SK-N-SH treated with all-trans-retinoic acid at 6 μM for 48 hours (cell line): ENCODE measurements at regions not wholly inside any gene's neighbourhood (a gene's known extent, or its start where the extent isn't known, plus 50 kb on each side); places are given as distances from the start of the nearest gene placed in this dataset.

ENCODE experiments used
- ATAC-seq: fragments of 200-7000 bp; cut with Tn5 transposase; 3 replicates; pipeline ENCODE4 v1.9.1; 2020; ENCODE audit warnings: mild to moderate bottlenecking, moderate library complexity
- ARNTL ChIP-seq: fragments of 450-650 bp; formaldehyde crosslinking; IDR thresholded peaks from 2 replicates; pipeline ENCODE4 v1.5.0; 2020; ENCODE audit warnings: low read depth, mild to moderate bottlenecking, moderate library complexity, borderline replicate concordance
- BACH2 ChIP-seq: fragments of 250-450 bp; sonication (Bioruptor Pico); IDR thresholded peaks from 2 replicates; pipeline ENCODE4 v1.9.0; 2021; ENCODE audit warnings: mild to moderate bottlenecking, borderline replicate concordance
- CREB5 ChIP-seq: fragments of 250-450 bp; sonication (Bioruptor Pico); IDR thresholded peaks from 2 replicates; pipeline ENCODE4 v1.5.1; 2020; ENCODE audit warnings: low read depth, mild to moderate bottlenecking, moderate library complexity
- CSDC2 ChIP-seq: fragments of 250-450 bp; sonication (Bioruptor Pico); IDR thresholded peaks from 2 replicates; pipeline ENCODE4 v1.5.0; 2020; ENCODE audit warnings: mild to moderate bottlenecking, moderate library complexity
- ESRRG ChIP-seq: fragments of 250-450 bp; sonication (Bioruptor Pico); IDR thresholded peaks from 2 replicates; pipeline ENCODE4 v1.6.1; 2021; ENCODE audit warnings: mild to moderate bottlenecking
- GLIS3 ChIP-seq: fragments of 250-450 bp; sonication (Bioruptor Pico); IDR thresholded peaks from 2 replicates; pipeline ENCODE4 v1.5.0; 2020; ENCODE audit warnings: mild to moderate bottlenecking, moderate library complexity
- OSR1 ChIP-seq: fragments of 250-450 bp; sonication (Bioruptor Pico); IDR thresholded peaks from 2 replicates; pipeline ENCODE4 v1.8.0; 2022; ENCODE audit warnings: moderate library complexity, mild to moderate bottlenecking, inconsistent platforms
- PATZ1 ChIP-seq: fragments of 250-450 bp; sonication (Bioruptor Pico); IDR thresholded peaks from 2 replicates; pipeline ENCODE4 v1.8.0; 2020; ENCODE audit warnings: mild to moderate bottlenecking, moderate library complexity, borderline replicate concordance
- PPARA ChIP-seq: fragments of 250-450 bp; sonication (Bioruptor Pico); IDR thresholded peaks from 2 replicates; pipeline ENCODE4 v1.5.0; 2020; ENCODE audit warnings: mild to moderate bottlenecking, borderline replicate concordance
- SNAI2 ChIP-seq: fragments of 250-450 bp; sonication (Bioruptor Pico); IDR thresholded peaks from 2 replicates; pipeline ENCODE4 v1.5.0; 2020; ENCODE audit warnings: mild to moderate bottlenecking, moderate library complexity
- TOX ChIP-seq: fragments of 250-450 bp; sonication (Bioruptor Pico); IDR thresholded peaks from 2 replicates; pipeline ENCODE4 v1.8.0; 2021; ENCODE audit warnings: mild to moderate bottlenecking, moderate library complexity, borderline replicate concordance
- ZFP3 ChIP-seq: fragments of 250-450 bp; sonication (Bioruptor Pico); IDR thresholded peaks from 2 replicates; pipeline ENCODE4 v1.5.0; 2020; ENCODE audit warnings: mild to moderate bottlenecking, moderate library complexity
- ZFP30 ChIP-seq: fragments of 450-650 bp; formaldehyde crosslinking; IDR thresholded peaks from 2 replicates; pipeline ENCODE4 v1.5.0; 2022; ENCODE audit warnings: mild to moderate bottlenecking, moderate library complexity
- ZNF565 ChIP-seq: fragments of 450-650 bp; formaldehyde crosslinking; conservative IDR thresholded peaks from 2 replicates; pipeline ENCODE4 v1.5.0; 2020; ENCODE audit warnings: low read depth, mild to moderate bottlenecking, moderate library complexity
- TF ChIP-seq, protein P1 (sequence below): fragments of 250-450 bp; sonication (Bioruptor Pico); IDR thresholded peaks from 2 replicates; pipeline ENCODE4 v1.5.1; 2021; ENCODE audit warnings: mild to moderate bottlenecking, moderate library complexity
- TF ChIP-seq, protein P2 (sequence below): fragments of 250-450 bp; sonication (Bioruptor Pico); IDR thresholded peaks from 2 replicates; pipeline ENCODE4 v1.5.0; 2020; ENCODE audit warnings: mild to moderate bottlenecking, moderate library complexity
- TF ChIP-seq, protein P3 (sequence below): fragments of 250-450 bp; sonication (Bioruptor Pico); IDR thresholded peaks from 2 replicates; pipeline ENCODE4 v1.8.0; 2021; ENCODE audit warnings: low read depth, mild to moderate bottlenecking, moderate library complexity, borderline replicate concordance

DNA sequence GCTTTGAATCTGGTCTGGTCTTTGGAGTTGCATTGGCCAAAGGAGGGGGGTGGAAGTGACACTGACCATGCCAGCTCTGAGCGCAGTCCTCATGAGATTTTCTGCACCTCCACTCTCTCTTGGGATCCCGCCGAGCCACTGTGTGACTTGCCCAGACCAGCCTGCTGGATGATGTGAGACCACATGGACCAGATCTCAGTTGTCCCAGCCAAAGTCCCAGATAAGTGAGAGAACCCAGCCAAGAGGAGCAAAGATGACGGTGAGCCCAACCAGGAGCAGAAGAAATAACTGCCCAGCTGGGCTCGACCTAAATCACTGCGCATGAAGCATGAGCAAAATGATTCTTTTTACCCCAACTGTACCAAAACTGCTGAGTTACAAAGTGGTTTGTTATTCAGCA, 96.5 kb upstream of the ERCC4 start:
- ATAC-seq = no peak
- TF ChIP-seq, protein P1, sequence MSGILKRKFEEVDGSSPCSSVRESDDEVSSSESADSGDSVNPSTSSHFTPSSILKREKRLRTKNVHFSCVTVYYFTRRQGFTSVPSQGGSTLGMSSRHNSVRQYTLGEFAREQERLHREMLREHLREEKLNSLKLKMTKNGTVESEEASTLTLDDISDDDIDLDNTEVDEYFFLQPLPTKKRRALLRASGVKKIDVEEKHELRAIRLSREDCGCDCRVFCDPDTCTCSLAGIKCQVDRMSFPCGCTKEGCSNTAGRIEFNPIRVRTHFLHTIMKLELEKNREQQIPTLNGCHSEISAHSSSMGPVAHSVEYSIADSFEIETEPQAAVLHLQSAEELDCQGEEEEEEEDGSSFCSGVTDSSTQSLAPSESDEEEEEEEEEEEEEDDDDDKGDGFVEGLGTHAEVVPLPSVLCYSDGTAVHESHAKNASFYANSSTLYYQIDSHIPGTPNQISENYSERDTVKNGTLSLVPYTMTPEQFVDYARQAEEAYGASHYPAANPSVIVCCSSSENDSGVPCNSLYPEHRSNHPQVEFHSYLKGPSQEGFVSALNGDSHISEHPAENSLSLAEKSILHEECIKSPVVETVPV (CRISPR knock-in tag) = no peak
- TF ChIP-seq SNAI2 (CRISPR knock-in tag) = no peak

GRCh38 chr16:13829697-13830299, 90.2 kb upstream of the ERCC4 start:
- ATAC-seq = no peak
- no peak for TF ChIP-seq ZFP30 (CRISPR knock-in tag)
- no peak for TF ChIP-seq ESRRG (CRISPR knock-in tag)
- no peak for TF ChIP-seq ZNF565 (CRISPR knock-in tag)
- no peak for TF ChIP-seq ARNTL (CRISPR knock-in tag)
- no peak for TF ChIP-seq GLIS3
- TF ChIP-seq, protein P2, sequence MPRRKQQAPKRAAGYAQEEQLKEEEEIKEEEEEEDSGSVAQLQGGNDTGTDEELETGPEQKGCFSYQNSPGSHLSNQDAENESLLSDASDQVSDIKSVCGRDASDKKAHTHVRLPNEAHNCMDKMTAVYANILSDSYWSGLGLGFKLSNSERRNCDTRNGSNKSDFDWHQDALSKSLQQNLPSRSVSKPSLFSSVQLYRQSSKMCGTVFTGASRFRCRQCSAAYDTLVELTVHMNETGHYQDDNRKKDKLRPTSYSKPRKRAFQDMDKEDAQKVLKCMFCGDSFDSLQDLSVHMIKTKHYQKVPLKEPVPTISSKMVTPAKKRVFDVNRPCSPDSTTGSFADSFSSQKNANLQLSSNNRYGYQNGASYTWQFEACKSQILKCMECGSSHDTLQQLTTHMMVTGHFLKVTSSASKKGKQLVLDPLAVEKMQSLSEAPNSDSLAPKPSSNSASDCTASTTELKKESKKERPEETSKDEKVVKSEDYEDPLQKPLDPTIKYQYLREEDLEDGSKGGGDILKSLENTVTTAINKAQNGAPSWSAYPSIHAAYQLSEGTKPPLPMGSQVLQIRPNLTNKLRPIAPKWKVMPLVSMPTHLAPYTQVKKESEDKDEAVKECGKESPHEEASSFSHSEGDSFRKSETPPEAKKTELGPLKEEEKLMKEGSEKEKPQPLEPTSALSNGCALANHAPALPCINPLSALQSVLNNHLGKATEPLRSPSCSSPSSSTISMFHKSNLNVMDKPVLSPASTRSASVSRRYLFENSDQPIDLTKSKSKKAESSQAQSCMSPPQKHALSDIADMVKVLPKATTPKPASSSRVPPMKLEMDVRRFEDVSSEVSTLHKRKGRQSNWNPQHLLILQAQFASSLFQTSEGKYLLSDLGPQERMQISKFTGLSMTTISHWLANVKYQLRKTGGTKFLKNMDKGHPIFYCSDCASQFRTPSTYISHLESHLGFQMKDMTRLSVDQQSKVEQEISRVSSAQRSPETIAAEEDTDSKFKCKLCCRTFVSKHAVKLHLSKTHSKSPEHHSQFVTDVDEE (CRISPR knock-in tag) = no peak
- TF ChIP-seq OSR1 = no peak
- no peak for TF ChIP-seq PATZ1 (CRISPR knock-in tag)
- TF ChIP-seq ZFP3 (CRISPR knock-in tag) = no peak

- TF ChIP-seq, protein P3, sequence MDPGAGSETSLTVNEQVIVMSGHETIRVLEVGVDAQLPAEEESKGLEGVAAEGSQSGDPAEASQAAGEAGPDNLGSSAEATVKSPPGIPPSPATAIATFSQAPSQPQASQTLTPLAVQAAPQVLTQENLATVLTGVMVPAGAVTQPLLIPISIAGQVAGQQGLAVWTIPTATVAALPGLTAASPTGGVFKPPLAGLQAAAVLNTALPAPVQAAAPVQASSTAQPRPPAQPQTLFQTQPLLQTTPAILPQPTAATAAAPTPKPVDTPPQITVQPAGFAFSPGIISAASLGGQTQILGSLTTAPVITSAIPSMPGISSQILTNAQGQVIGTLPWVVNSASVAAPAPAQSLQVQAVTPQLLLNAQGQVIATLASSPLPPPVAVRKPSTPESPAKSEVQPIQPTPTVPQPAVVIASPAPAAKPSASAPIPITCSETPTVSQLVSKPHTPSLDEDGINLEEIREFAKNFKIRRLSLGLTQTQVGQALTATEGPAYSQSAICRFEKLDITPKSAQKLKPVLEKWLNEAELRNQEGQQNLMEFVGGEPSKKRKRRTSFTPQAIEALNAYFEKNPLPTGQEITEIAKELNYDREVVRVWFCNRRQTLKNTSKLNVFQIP (CRISPR knock-in tag) = no peak
- no peak for TF ChIP-seq ESRRG (CRISPR knock-in tag)
- no peak for TF ChIP-seq CSDC2
- TF ChIP-seq, protein P1 (CRISPR knock-in tag) = no peak
- TF ChIP-seq ZFP30 (CRISPR knock-in tag) = no peak
- no peak for TF ChIP-seq ARNTL (CRISPR knock-in tag)
These were observed 86.4 kb upstream of the ERCC4 start for GRCh38 chr16:13833515-13833914.

GRCh38 chr16:13835387-13835786, 84.6 kb upstream of the ERCC4 start:
- no peak for ATAC-seq
- TF ChIP-seq OSR1 = no peak
- TF ChIP-seq ARNTL (CRISPR knock-in tag) = no peak

More at GRCh38 chr16:13833515-13833914, 86.4 kb upstream of the ERCC4 start:
- no peak for ATAC-seq

- no peak for ATAC-seq
- no peak for TF ChIP-seq PPARA (CRISPR knock-in tag)
- no peak for TF ChIP-seq TOX
- no peak for TF ChIP-seq SNAI2 (CRISPR knock-in tag)
- no peak for TF ChIP-seq ZFP30 (CRISPR knock-in tag)
- TF ChIP-seq PATZ1 (CRISPR knock-in tag) = no peak
- TF ChIP-seq BACH2 = no peak
- TF ChIP-seq CREB5 (CRISPR knock-in tag) = no peak
- TF ChIP-seq ZFP3 (CRISPR knock-in tag) = no peak
These were observed 83.8 kb upstream of the ERCC4 start for GRCh38 chr16:13835935-13836730.
